ENCODE measurements at regions not wholly inside any gene's neighbourhood (a gene's known extent, or its start where the extent isn't known, plus 50 kb on each side); places are given as distances from the start of the nearest gene placed in this dataset.
"Not testable (repeated sequence)": the region's sequence is repeated elsewhere in the genome, so short reads cannot be mapped to it uniquely, and the experiment has no call there.

DNA sequence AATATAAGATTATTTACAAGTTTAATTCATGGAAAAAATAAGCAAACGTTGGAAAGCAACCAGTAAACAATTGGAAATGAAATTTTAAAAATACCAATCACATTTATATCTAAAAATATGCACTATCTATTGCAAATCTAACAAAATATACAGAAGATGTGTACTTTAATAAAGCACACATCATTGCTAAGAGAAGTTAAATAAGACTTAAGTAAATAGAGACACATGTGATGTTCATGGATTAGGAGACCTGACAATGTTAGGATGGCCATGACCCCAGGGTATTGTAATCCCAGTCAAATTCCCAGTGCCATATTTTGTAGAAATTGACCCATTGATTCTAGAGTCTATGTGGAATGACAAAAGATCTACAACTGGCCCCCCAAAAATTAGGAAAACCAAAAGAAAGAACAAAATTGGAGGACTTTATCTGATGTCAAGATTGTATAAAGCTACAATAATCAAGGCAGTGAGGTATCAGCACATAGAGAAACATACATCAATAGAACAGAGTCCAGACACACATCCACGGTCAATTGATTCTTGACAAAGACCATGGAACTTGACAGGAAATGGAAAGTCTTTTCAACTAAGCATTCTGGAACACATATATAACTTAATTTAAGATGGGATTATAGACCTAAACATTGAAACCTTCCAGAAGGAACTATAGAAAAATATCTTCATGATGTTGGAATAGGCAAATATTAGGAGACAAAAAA is 90.8 kb upstream of the USP29 start:
- no peak for DNase-seq

DNA sequence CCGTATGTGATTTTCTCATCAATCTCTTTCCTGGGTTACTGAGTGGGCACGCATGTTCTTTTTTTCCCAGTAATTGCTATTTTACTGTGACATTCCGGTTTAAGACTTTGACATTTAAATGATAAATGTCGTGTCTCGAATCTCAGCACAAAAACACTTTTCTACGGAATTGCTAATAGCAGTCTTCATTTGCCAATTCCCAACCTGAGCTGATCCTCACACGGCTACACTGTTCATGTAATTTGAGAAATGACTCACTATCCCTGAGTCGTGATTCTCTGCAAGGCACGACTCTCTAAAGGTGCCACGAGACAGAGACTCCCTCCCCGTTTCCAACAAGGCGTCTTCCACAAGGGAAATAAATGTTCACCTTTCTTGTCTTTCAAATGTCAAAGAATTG is 88.7 kb upstream of the USP29 start:
- no peak for DNase-seq

GRCh38 chr19:57033576-57033975 is 86.2 kb upstream of the USP29 start:
- DNase-seq = no peak

DNA sequence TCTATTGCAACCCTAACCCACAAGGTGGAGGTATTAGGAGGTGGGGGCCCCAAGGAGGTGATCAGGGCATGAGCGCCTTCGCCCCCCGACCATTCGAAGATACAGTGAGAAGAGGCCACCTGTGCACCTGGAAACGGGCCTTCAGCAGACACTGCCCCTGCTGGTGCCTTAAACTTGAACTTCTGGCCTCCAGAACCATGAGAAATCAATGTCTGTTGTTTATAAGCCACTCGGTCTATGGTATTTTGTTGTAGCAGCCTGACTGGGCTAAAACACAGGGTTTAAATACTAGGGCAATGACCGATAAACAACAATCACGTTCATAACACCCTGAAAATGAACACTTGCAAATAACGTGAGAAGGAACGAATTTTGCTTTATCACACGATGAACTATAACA is 85.2 kb upstream of the USP29 start:
- DNase-seq = no peak

GRCh38 chr19:57035740-57036139 is 84.0 kb upstream of the USP29 start:
- DNase-seq = not testable (repeated sequence)

- peak; percentile 37 to 87 (median 59) for DNase-seq
Observed at GRCh38 chr19:57037556-57037955, 82.2 kb upstream of the USP29 start.

- peak in 1 of 3 donors; percentile 70 for DNase-seq
Observed at GRCh38 chr19:57047743-57048142, 72.0 kb upstream of the USP29 start.

GRCh38 chr19:57050863-57051262 is 68.9 kb upstream of the USP29 start:
- no peak for DNase-seq

- peak; percentile 86 to 95 (median 91) for DNase-seq
Observed at GRCh38 chr19:57052081-57052480, 67.7 kb upstream of the USP29 start.

DNA sequence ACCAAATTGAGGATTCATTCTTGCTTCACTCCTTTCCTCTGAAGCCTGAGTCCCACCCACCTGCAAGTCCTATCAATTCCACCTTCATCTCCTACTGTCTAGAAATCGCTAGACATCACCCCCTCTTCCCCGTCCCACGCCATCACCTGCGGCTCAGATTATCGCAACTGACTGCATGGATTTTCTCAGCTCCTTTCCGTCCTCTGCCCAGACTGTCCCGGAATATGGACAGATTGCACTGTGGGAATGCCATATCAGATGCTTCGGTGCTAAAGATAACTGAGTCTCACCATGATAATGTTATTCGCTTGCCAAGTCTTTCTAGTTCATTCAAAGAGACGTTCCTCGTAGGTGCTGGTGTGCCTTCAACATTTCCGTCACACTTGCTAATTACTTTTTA is 66.4 kb upstream of the USP29 start:
- no peak for DNase-seq

DNA sequence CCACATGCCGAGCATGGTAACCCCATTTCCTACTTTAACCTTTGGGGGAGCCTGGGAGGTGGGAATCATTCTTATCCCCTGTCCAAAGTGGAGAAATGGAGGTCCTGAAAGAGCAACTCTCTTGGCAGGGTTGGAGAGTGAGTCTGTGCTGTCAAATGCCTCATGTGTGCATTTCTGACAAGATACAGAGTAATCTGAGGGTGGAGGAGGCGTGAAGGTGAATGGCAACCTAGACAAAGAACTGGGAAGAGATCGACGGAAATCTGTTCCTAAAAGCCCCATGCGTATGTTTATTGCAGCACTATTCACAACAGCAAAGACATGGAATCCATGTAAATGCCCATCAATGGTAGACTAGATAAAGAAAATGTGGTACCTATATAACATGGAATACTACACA is 63.8 kb upstream of the USP29 start:
- DNase-seq = no peak

DNA sequence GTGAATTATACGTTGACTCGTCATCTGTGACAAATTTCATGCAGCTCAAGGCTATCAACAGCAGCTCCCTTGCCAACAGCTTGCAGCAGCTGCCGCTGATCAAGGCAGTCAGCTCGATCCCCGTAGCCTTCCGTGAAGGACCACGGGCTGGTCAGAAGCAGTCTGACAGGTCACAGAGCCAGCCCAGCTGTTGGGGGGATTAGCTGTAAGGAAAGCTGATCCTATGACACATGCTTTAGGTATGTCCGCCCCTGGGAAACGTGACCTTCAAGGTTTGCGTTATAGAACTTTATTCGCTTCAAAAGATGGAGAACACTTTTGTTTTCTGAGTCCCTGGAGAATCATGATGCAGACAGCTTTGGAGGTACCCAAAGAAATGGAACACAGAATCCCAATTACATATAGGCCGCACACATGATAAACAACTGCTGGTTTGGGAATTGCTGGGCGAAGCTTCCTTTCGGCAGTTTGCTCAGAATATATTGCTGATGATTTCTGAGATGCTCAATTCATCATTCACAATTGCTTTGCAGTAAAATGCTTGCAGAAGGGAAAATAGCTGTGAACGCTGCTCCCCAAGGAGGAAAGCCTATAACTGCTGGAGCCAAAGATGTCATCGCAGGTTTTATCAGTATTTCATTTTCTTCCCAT is 62.6 kb upstream of the USP29 start:
- DNase-seq = peak; percentile 96 to 98 (median 96)

GRCh38 chr19:57058871-57059270 is 60.9 kb upstream of the USP29 start:
- DNase-seq = no peak

DNA sequence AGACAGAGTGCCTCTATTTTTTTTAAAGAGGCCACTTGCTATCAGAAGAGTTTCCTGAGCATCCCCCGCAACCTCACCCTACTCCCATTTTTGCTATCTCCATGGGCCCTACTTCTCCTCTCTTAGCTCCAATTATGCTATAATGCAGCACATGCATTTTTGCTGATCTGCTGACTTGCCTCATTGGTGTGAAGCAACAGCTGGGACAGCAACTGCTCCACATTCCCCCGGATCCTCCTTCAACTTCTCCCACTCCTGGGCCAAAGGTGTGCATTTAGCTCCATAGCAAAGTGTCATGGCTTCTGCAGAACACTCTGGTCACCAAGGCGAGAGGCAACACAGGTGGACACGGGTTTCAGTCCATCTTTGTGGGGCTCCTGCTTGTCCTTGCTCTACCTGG is 56.7 kb upstream of the USP29 start:
- no peak for DNase-seq

GRCh38 chr19:57067440-57067839 is 52.3 kb upstream of the USP29 start:
- no peak for DNase-seq

DNA sequence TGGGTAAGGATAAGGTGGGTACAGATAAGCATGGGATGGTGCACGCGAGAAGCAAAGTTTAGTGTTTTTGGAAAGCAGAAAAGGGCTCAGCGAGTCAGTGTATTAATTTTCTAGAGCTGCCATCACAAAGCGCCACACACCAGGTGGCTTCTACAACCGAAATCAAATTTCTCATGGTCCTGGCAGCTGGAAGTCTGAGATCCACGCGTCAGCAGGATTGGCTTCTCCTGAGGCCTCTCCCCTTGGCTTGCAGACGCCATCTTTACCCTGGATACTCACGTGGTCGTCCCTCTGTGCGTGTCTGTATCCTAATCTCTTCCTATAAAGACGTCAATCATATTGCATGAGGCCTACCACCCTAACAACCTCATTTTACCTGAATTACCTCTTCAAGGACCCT is 51.5 kb upstream of the USP29 start:
- DNase-seq = peak in 1 of 3 donors; percentile 35

DNA sequence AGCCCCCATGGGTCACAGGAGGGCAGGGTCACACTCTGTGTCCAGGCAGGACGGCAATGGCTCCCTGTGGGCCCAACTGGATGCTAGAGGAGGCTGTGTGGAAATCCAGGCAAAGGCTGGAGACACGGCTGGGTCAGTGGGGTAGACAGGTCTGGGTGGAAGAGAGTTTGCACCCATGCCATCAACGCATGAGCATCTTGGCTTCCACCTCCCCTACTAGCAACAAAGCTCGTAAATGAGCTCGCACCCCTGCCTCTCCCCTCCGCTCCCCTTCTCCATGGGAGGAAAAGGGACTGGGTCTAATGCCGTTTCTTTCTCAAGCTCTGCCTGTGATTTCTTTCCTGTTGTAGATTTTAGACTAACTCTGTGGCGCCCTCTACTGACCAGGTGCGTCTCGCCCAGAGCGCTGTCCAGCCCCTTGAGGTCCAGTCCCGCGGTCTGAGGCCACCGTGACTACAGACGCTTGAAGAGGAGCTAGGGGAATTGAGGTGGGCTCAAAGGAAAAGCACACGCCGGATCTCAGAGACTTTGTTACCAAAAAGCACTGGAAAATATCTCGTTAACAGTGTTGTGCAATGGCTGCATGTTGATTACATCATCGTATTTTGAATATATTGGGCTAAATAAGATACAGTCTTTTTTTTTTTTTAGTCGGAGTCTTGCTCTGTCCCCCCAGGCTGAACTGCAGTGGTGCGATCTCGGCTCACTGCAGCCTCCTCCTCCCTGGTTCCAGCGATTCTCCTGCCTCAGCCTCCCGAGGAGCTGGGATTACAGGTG is 50.7 kb upstream of the USP29 start:
- peak in 2 of 3 donors; percentile 64 to 78 for DNase-seq
